Loucy (cell line): ENCODE measurements at regions not wholly inside any gene's neighbourhood (a gene's known extent, or its start where the extent isn't known, plus 50 kb on each side); places are given as distances from the start of the nearest gene placed in this dataset.

Experiments
- H2AFZ ChIP-seq: fragments of 200-600 bp; sonication (generic); 2 replicates; pipeline ENCODE4 v1.6.0; 2016; ENCODE audit warnings: antibody characterized with exemption, mild to moderate bottlenecking, low read length, moderate library complexity
- H3F3A ChIP-seq: fragments of 200-600 bp; 2 replicates; pipeline ENCODE4 v1.6.0; 2016; ENCODE audit warnings: antibody characterized with exemption, low read depth, mild to moderate bottlenecking
- H3K27me3 ChIP-seq: fragments of 200-600 bp; sonication (generic); 2 replicates; pipeline ENCODE4 v1.6.1; 2014; ENCODE audit warnings: low read length, mild to moderate bottlenecking; ENCODE audit not compliant: insufficient read depth, poor library complexity, severe bottlenecking
- H3K36me3 ChIP-seq: fragments of 200-600 bp; sonication (generic); 2 replicates; pipeline ENCODE4 v1.6.1; 2016; ENCODE audit warnings: low read length; ENCODE audit not compliant: insufficient read depth
- H3K4me1 ChIP-seq: fragments of 200-600 bp; sonication (generic); 2 replicates; pipeline ENCODE4 v1.5.1; 2014; ENCODE audit warnings: low read length, mild to moderate bottlenecking; ENCODE audit not compliant: insufficient read depth, poor library complexity, severe bottlenecking
- H3K4me2 ChIP-seq: fragments of 200-600 bp; sonication (generic); 2 replicates; pipeline ENCODE4 v1.6.0; 2014; ENCODE audit warnings: antibody characterized with exemption, low read length, low read depth, mild to moderate bottlenecking; ENCODE audit not compliant: poor library complexity, severe bottlenecking
- H3K4me3 ChIP-seq: fragments of 200-600 bp; sonication (generic); 2 replicates; pipeline ENCODE4 v1.5.1; 2014; ENCODE audit warnings: low read length, mild to moderate bottlenecking, mixed read lengths; ENCODE audit not compliant: poor library complexity, severe bottlenecking
- H3K79me2 ChIP-seq: fragments of 200-600 bp; sonication (generic); 2 replicates; pipeline ENCODE4 v1.6.1; 2014; ENCODE audit warnings: low read length; ENCODE audit not compliant: insufficient read depth
- H3K9ac ChIP-seq: fragments of 200-600 bp; sonication (generic); 2 replicates; pipeline ENCODE4 v1.6.0; 2014; ENCODE audit warnings: mild to moderate bottlenecking, low read depth, low read length, moderate library complexity; ENCODE audit not compliant: poor library complexity, severe bottlenecking
- H3K9me2 ChIP-seq: fragments of 200-600 bp; sonication (generic); replicated peaks from 2 replicates; pipeline ENCODE4 v1.6.1; 2016; ENCODE audit warnings: low read depth, low read length, mixed read lengths
- H3K9me3 ChIP-seq: fragments of 200-600 bp; sonication (generic); 2 replicates; pipeline ENCODE4 v1.6.1; 2014; ENCODE audit warnings: mild to moderate bottlenecking, antibody characterized with exemption, low read length, low read depth; ENCODE audit not compliant: insufficient read depth
- H4K20me1 ChIP-seq: fragments of 200-600 bp; sonication (generic); 2 replicates; pipeline ENCODE4 v1.6.0; 2014; ENCODE audit warnings: antibody characterized with exemption, low read length, mild to moderate bottlenecking; ENCODE audit not compliant: insufficient read depth, poor library complexity, severe bottlenecking
- EZH2phosphoT487 ChIP-seq: fragments of 200-600 bp; IDR thresholded peaks from 2 replicates; pipeline ENCODE4 v1.6.1; 2018; ENCODE audit warnings: antibody characterized with exemption, mild to moderate bottlenecking, moderate library complexity, borderline replicate concordance
- TF ChIP-seq, protein P1 (sequence below): fragments of 200-600 bp; sonication (generic); conservative IDR thresholded peaks from 2 replicates; pipeline ENCODE4 v1.5.1; 2014; ENCODE audit warnings: mild to moderate bottlenecking, antibody characterized with exemption, low read length

DNA sequence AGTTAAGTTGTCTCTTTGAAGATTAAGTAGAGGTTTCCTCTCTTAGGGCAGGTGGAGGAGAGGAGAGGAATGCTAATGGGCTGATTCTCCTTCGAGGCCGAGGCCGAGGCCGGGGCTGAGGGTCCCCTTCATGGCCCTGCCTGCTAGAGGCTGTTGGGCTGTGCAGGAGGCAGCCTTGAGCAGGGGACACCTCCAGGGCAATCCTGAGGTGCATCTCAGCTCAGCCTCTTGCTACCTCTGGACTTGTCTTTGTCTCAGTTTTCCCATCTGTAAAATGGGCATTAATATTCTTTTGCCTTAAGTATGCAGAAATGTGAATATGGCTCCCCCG, 97.7 kb upstream of the PRR20G start:
- Histone ChIP-seq H3K9me2 (no peaks in the 10 kb centered on the region), H3K9me3 (no peaks in the 10 kb centered on the region), H4K20me1 (no peaks in the 10 kb centered on the region), H3K79me2 (no peaks in the 10 kb centered on the region), H3K4me3 (no peak overlapping the region), H3K36me3 (no peaks in the 10 kb centered on the region), H3F3A (no peaks in the 10 kb centered on the region), H3K4me1 (no peaks in the 10 kb centered on the region), H3K27me3 (no peaks in the 10 kb centered on the region), H3K9ac (no peak overlapping the region), H3K4me2 (no peak overlapping the region), H2AFZ (no peak overlapping the region)
- no peak for TF ChIP-seq EZH2phosphoT487
- TF ChIP-seq, protein P1, sequence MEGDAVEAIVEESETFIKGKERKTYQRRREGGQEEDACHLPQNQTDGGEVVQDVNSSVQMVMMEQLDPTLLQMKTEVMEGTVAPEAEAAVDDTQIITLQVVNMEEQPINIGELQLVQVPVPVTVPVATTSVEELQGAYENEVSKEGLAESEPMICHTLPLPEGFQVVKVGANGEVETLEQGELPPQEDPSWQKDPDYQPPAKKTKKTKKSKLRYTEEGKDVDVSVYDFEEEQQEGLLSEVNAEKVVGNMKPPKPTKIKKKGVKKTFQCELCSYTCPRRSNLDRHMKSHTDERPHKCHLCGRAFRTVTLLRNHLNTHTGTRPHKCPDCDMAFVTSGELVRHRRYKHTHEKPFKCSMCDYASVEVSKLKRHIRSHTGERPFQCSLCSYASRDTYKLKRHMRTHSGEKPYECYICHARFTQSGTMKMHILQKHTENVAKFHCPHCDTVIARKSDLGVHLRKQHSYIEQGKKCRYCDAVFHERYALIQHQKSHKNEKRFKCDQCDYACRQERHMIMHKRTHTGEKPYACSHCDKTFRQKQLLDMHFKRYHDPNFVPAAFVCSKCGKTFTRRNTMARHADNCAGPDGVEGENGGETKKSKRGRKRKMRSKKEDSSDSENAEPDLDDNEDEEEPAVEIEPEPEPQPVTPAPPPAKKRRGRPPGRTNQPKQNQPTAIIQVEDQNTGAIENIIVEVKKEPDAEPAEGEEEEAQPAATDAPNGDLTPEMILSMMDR, result no peak

DNA sequence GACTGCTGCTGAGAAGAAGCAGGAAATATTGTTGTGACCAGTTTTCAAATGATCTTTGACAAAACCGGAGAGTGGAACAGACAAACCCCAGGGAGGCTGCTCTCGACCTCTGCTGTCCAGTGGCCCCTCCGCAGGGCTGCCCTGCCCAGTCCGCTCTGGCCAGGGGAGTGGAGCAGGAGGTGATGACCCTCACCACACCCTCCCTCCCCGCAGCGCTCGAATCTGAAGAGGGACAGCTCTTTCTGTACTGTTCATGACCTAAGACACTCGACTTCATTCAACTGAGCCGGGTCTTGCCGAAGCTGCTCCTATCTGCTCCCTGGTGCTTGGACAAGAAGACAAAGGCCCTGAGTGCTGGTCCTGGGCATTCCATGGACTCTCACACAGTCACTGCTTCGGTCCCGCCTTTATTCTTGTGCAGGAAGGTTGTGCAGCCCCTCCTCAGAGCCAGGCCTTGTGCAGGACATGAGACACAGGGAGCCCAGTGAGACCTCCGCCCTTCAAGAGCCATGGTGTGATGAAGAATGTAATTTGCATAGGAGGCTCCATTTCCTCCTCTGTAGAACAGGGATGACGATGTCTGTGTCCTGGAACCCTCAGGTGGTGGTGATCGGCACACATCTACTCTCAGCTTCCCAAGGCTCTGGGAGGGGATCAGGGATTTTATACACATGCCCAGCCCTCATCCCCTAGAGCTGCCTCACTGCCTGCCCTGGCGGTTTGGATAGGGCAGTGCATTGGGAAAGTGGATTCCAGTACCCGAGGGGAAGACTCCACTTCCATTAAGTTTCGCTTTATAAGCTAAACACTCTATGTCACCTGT, 97.1 kb upstream of the PRR20G start:
- no peaks in the 10 kb centered on the region for H3K27me3 ChIP-seq
- no peak overlapping the region for H3K4me2 ChIP-seq
- no peaks in the 10 kb centered on the region for H3K4me1 ChIP-seq
- H3K9ac ChIP-seq, result no peak overlapping the region
- H3K9me3 ChIP-seq, result no peaks in the 10 kb centered on the region
- no peaks in the 10 kb centered on the region for H3K9me2 ChIP-seq
- no peaks in the 10 kb centered on the region for H3K36me3 ChIP-seq
- H3K4me3 ChIP-seq, result no peak overlapping the region
- H3K79me2 ChIP-seq, result no peaks in the 10 kb centered on the region
- no peak for TF ChIP-seq EZH2phosphoT487
- TF ChIP-seq, protein P1, result no peak
- H4K20me1 ChIP-seq, result no peaks in the 10 kb centered on the region
- no peak overlapping the region for H2AFZ ChIP-seq
- H3F3A ChIP-seq, result no peaks in the 10 kb centered on the region

DNA sequence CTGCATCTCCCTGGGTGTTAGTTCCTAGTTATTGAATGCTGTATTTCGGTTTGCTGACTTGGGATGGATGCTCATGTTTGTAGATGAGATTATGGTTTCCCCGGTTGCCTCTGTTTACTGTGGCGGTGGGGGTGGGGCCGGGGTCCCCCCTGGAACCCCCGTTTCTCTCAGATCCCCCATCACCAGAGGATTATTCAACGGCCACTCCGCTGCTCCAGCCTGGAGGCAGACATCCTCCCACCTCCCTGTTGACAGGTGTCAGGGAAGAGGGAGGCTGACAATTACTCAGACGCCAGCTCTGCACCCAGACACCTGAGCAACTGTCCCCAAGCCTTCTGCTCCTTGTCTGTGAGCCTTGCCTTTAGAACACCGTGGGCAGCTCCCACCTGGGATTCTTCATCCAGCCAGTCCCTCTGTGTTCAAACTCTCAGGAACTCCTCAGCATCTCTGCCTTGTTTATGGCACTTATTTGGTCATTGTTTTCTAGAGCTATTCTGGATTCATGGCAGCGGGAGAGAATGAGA, 95.9 kb upstream of the PRR20G start:
- Histone ChIP-seq H3K4me1 (no peaks in the 10 kb centered on the region), H3K9me2 (no peaks in the 10 kb centered on the region), H3K4me3 (no peak overlapping the region), H3K79me2 (no peaks in the 10 kb centered on the region), H3K4me2 (no peak overlapping the region), H3K27me3 (no peaks in the 10 kb centered on the region), H3K9me3 (no peaks in the 10 kb centered on the region), H3F3A (no peaks in the 10 kb centered on the region), H3K36me3 (no peaks in the 10 kb centered on the region), H4K20me1 (no peaks in the 10 kb centered on the region), H3K9ac (no peak overlapping the region), H2AFZ (no peak overlapping the region)
- TF ChIP-seq EZH2phosphoT487, result no peak
- TF ChIP-seq, protein P1, result no peak
